NT2/D1 (cell line): ENCODE measurements at regions not wholly inside any gene's neighbourhood (a gene's known extent, or its start where the extent isn't known, plus 50 kb on each side); places are given as distances from the start of the nearest gene placed in this dataset.

ENCODE experiments used
- DNase-seq: peaks from one replicate; pipeline ENCODE4 v3.0.0-alpha.2; 2011; ENCODE audit warnings: low read depth, low spot score
- H3K27me3 ChIP-seq: 2 replicates; pipeline ENCODE4 v1.6.0; 2011; ENCODE audit warnings: mild to moderate bottlenecking; ENCODE audit not compliant: insufficient read length, insufficient read depth
- H3K36me3 ChIP-seq: 2 replicates; pipeline ENCODE4 v1.6.1; 2011; ENCODE audit warnings: mild to moderate bottlenecking, low read length, mixed read lengths; ENCODE audit not compliant: insufficient read depth, insufficient read length
- H3K4me1 ChIP-seq: 2 replicates; pipeline ENCODE4 v1.5.1; 2011; ENCODE audit not compliant: insufficient read depth, insufficient read length
- H3K4me3 ChIP-seq: 2 replicates; pipeline ENCODE4 v1.5.1; 2011; ENCODE audit warnings: low read depth; ENCODE audit not compliant: insufficient read length
- H3K9ac ChIP-seq: 2 replicates; pipeline ENCODE4 v1.6.0; 2011; ENCODE audit warnings: low read depth; ENCODE audit not compliant: insufficient read length
- H3K9me3 ChIP-seq: 2 replicates; pipeline ENCODE4 v1.5.1; 2011; ENCODE audit warnings: mild to moderate bottlenecking, low read length; ENCODE audit not compliant: insufficient read depth
- SUZ12 ChIP-seq: IDR thresholded peaks from 2 replicates; pipeline ENCODE4 v1.6.1; 2011; ENCODE audit not compliant: insufficient read length, insufficient read depth; ENCODE audit errors: extremely low read depth
- YY1 ChIP-seq: IDR thresholded peaks from 2 replicates; pipeline ENCODE4 v1.6.1; 2011; ENCODE audit not compliant: insufficient read length, insufficient read depth
- ZNF274 ChIP-seq: IDR thresholded peaks from 2 replicates; pipeline ENCODE4 v1.6.1; 2011; ENCODE audit warnings: mild to moderate bottlenecking, low read depth, low read length

DNA sequence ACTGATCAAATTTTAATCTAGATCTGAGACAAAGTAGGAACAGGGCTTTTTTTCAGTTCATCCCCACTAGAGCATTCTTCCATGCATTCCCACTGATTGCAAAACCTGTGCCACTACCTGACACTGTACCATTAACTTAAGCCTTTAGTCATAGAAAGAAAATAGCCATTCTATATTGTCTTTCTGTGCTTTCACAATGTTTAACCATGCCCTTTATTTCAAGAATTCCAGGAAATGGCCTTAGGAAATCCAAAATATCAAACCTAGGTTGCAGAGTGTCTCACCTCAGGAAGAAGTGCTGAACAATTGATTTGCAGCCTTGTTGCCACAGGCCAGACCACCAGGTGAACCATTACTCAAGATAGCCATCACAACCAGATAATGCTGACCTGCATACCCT, 56.2 kb upstream of the TGFBR2 start:
- Histone ChIP-seq H3K4me3 (no peak overlapping the region), H3K9ac (no peak overlapping the region)
- TF ChIP-seq ZNF274 (no peak), YY1 (no peak), SUZ12 (no peak)

DNA sequence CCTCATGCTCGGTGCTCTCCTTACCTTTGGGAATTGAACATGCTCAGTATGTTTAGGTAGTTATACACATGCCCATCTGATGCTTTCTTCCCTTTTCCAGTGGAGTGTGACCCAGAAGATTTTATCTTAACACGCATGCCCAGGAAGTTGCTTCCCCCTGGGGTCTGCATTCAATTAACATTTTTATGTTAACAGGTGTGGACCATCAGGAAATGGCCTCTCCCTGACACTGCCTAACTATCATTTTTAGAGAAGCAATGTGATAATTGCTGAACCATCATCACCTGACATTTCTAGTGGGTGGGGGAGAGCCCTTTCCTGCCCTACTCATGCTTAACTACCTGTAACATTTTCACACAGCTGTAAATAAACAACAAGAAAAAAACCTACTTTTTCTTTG, 55.1 kb upstream of the TGFBR2 start:
- TF ChIP-seq YY1 (no peak), ZNF274 (no peak), SUZ12 (no peak)
- Histone ChIP-seq H3K9ac (no peak overlapping the region), H3K27me3 (no peaks in the 10 kb centered on the region), H3K4me1 (no peaks in the 10 kb centered on the region), H3K4me3 (no peak overlapping the region), H3K36me3 (no peaks in the 10 kb centered on the region), H3K9me3 (peaks cover 12% of the 10 kb centered on the region; the same call in 1 of the 2 replicates)
- DNase-seq, result no peak

More for the DNA sequence above, 56.2 kb upstream of the TGFBR2 start:
- Histone ChIP-seq H3K4me1 (no peaks in the 10 kb centered on the region), H3K27me3 (no peaks in the 10 kb centered on the region), H3K36me3 (no peaks in the 10 kb centered on the region), H3K9me3 (peaks cover 12% of the 10 kb centered on the region; the same call in 1 of the 2 replicates)
- DNase-seq, result no peak

DNA sequence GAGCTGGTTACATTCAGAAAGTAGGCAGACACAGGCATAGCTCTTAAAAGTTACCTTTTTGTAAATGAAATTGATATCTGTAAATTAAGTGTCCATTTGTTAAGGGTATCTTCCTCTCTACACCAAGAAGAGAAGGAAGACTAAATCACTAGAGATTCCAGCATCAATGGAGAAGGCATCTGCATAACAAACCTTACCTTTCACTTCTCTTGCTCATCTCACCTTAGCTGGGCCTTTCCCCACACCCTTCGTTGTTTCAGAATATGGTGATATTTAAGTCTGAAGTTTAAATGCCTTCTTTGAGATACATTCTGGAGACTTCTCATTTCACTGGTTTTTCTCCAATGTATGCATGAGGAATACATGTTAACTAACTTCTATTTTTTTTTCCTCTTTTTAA, 54.5 kb upstream of the TGFBR2 start:
- no peaks in the 10 kb centered on the region for H3K27me3 ChIP-seq
- peaks cover 12% of the 10 kb centered on the region; the same call in 1 of the 2 replicates for H3K9me3 ChIP-seq
- H3K36me3 ChIP-seq, result no peaks in the 10 kb centered on the region
- H3K4me1 ChIP-seq, result no peaks in the 10 kb centered on the region
- no peak for TF ChIP-seq SUZ12
- no peak for TF ChIP-seq ZNF274
- no peak for TF ChIP-seq YY1
- H3K4me3 ChIP-seq, result no peak overlapping the region
- H3K9ac ChIP-seq, result no peak overlapping the region
- no peak for DNase-seq

DNA sequence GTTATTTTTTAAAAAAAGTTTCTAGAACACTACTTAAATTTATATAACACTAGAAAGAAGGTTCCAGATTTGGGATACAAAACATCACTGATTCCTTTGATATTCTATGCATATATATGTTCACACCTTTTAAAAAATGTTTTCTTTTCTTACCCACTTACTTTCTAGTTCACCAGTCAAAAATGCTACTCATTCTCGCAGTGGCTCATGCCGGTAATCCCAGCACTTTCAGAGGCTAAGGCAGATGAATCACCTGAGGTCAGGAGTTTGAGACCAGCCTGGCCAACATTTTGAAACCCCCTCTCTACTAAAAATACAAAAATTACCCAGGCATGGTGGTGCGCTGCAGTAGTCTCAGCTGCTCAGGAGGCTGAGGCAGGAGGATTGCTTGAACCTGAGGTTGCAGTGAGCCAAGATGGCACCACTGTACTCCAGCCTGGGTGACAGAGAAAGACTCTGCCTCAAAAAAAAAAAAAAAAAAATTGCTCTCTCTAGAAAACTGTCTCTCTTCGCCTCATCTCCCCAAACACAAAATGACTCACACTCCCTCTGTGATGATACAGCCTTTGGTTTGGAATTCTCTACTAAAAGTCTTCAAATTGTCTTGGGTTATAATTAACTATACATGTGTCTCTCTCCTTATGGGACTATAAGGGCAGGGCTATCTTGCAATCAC, 52.6 kb upstream of the TGFBR2 start:
- no peak overlapping the region for H3K9ac ChIP-seq
- DNase-seq, result no peak
- H3K4me3 ChIP-seq, result no peak overlapping the region
- H3K36me3 ChIP-seq, result no peaks in the 10 kb centered on the region
- peaks cover 3% of the 10 kb centered on the region; the same call in 1 of the 2 replicates for H3K9me3 ChIP-seq
- no peak for TF ChIP-seq ZNF274
- H3K4me1 ChIP-seq, result no peaks in the 10 kb centered on the region
- no peaks in the 10 kb centered on the region for H3K27me3 ChIP-seq

DNA sequence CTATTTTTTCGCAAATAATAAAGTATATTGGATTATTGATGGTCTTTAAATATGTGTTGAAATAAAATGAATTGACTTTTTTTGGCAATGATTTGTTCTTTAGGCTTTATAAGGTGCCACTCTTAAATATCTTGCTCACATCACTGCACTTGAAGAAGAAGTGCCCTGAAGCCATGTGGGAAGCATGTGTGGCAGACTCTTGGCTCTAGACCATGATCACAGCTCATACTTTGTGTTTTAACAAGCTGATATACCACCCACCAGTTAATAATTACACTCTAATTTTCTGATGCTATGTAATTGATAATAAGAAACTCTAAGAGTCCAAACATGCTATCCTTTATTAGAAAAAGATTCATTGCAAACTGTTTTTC, 52.1 kb upstream of the TGFBR2 start:
- H3K9ac ChIP-seq, result no peak overlapping the region
- H3K36me3 ChIP-seq, result no peaks in the 10 kb centered on the region
- TF ChIP-seq SUZ12 (no peak), ZNF274 (no peak), YY1 (no peak)
- no peak overlapping the region for H3K4me3 ChIP-seq
- H3K9me3 ChIP-seq, result no peaks in the 10 kb centered on the region
- no peak for DNase-seq
- no peaks in the 10 kb centered on the region for H3K27me3 ChIP-seq
- H3K4me1 ChIP-seq, result no peaks in the 10 kb centered on the region

DNA sequence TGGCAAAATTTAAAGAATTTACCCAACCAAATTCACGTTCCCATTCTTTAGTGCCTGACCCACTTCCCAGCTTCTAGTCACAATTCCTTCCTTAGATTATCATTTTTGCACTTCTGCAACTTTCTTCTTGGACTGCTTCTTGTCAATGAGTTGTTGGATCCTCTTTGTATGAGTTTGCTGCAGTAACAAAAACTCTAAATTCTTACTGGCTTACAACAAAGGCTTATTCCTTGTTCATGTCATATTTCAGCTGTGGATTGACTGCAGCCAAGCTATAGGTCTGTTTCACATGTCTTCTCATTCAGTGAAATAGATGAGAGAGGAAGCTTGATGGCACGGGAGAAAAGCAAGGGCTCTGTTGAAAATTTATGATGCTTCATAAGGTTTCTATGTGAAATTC, 50.4 kb upstream of the TGFBR2 start:
- Histone ChIP-seq H3K9me3 (no peaks in the 10 kb centered on the region), H3K27me3 (no peaks in the 10 kb centered on the region), H3K9ac (no peak overlapping the region), H3K4me1 (no peaks in the 10 kb centered on the region), H3K36me3 (no peaks in the 10 kb centered on the region), H3K4me3 (no peak overlapping the region)
- no peak for TF ChIP-seq YY1
- TF ChIP-seq ZNF274, result no peak
- TF ChIP-seq SUZ12, result no peak
- no peak for DNase-seq
